Gastrocnemius medialis (tissue), 4 donors: ENCODE measurements at regions not wholly inside any gene's neighbourhood (a gene's known extent, or its start where the extent isn't known, plus 50 kb on each side); places are given as distances from the start of the nearest gene placed in this dataset.

ENCODE experiments used
- CTCF ChIP-seq, 5 experiments: fragments of 450-650 bp in 3 of 5; fragments of 200-600 bp in 2 of 5; sonication (generic) in 2 of 5; IDR thresholded peaks in 4 of 5; conservative IDR thresholded peaks in 1 of 5; 1 replicate in 4 of 5; 2 replicates in 1 of 5; pipeline ENCODE4 v1.5.1; 2016 to 2019; ENCODE audit warnings: antibody characterized with exemption in 5 of 5, mild to moderate bottlenecking in 3 of 5, moderate library complexity in 3 of 5
- POLR2A ChIP-seq, 2 donors: fragments of 450-650 bp; IDR thresholded peaks; one replicate each; pipeline ENCODE4 v1.6.1; 2017; ENCODE audit warnings: antibody characterized with exemption in 2 of 2, mild to moderate bottlenecking in 2 of 2, moderate library complexity in 2 of 2

DNA sequence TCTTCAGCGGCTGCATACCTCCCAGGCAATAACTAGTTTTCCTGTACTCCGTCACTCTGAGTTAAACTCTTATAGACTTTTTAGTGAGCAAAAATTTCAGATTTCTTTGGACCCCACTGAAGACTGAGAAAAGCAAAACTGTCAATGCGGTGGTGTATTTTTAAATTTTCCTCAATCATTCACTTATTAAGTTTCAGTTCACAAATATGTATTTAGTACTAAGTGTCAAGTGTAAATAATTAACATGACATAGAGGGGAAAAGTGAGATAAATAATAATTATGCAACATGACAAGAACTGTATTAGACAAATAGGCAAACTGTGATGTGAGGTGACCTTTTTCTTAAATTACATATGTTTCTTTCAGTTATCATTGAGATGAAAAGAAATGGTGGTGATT is 124.4 kb downstream of the NAF1 start:
- TF ChIP-seq CTCF (IDR thresholded peaks at IDR 0.05 in 4 of 5, conservative IDR thresholded peaks at IDR 0.05 in 1 of 5) (no peak), POLR2A (IDR thresholded peaks at IDR 0.05) (no peak)
